GM23248 (cell line): ENCODE measurements at regions not wholly inside any gene's neighbourhood (a gene's known extent, or its start where the extent isn't known, plus 50 kb on each side); places are given as distances from the start of the nearest gene placed in this dataset.

Source experiments
- EZH2 ChIP-seq: fragments of 200-600 bp; sonication (generic); IDR thresholded peaks from 2 replicates; pipeline ENCODE4 v1.6.1; 2018; ENCODE audit warnings: antibody characterized with exemption, mild to moderate bottlenecking; ENCODE audit not compliant: insufficient read depth, poor library complexity, severe bottlenecking
- EZH2phosphoT487 ChIP-seq: fragments of 200-600 bp; sonication (generic); IDR thresholded peaks from 2 replicates; pipeline ENCODE4 v1.6.1; 2018; ENCODE audit warnings: antibody characterized with exemption, moderate library complexity, mild to moderate bottlenecking, low read depth; ENCODE audit not compliant: insufficient read depth

DNA sequence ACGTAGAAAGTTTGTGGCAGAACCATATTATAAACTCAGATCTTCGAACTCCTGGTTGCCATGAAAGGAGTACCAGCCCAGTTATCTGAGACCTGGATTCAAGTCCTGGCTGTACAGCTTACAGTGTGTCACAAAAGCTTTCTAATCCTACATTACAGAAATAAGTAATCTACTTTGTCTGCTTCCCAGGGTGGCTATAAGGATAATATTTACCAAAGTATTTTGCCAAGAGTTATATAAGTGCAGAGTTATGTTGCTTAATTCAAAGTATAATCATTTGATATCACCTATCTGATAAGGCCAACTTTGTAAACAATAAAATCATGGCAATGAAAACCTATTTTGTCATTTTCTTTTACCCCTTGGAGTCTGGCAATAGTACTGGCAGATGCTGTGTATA, 381.6 kb downstream of the NDFIP2 start:
- TF ChIP-seq EZH2 (no peak), EZH2phosphoT487 (no peak)
